ENCODE measurements at regions not wholly inside any gene's neighbourhood (a gene's known extent, or its start where the extent isn't known, plus 50 kb on each side); places are given as distances from the start of the nearest gene placed in this dataset.
"Not testable (repeated sequence)": the region's sequence is repeated elsewhere in the genome, so short reads cannot be mapped to it uniquely, and the experiment has no call there.

DNA sequence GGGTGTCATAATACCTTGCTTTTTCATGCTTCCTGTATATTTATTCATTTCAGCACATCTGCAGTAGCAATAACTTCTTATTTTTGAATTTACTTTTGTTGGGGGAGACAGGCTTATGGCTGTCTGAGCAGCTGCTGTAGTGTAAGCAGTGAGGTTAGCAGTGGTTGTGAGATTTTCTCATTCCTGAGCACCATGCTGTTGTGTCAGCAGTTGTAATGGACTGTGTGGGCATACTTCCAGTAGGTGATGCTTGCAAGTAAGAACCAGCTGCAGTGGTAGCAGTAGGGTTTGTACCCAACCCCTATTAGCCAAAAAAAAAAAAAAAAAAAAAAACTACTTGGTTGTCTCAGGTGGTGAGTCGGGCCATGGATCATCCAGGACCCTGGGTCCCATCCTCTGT lies 311.6 kb downstream of the NUF2 start:
- TF ChIP-seq POLR2AphosphoS5 (IDR thresholded peaks at IDR 0.05): no peak
- no peak for TF ChIP-seq POLR2A (IDR thresholded peaks at IDR 0.05)
- TF ChIP-seq EP300 (IDR thresholded peaks at IDR 0.05): no peak
- TF ChIP-seq, protein P1, sequence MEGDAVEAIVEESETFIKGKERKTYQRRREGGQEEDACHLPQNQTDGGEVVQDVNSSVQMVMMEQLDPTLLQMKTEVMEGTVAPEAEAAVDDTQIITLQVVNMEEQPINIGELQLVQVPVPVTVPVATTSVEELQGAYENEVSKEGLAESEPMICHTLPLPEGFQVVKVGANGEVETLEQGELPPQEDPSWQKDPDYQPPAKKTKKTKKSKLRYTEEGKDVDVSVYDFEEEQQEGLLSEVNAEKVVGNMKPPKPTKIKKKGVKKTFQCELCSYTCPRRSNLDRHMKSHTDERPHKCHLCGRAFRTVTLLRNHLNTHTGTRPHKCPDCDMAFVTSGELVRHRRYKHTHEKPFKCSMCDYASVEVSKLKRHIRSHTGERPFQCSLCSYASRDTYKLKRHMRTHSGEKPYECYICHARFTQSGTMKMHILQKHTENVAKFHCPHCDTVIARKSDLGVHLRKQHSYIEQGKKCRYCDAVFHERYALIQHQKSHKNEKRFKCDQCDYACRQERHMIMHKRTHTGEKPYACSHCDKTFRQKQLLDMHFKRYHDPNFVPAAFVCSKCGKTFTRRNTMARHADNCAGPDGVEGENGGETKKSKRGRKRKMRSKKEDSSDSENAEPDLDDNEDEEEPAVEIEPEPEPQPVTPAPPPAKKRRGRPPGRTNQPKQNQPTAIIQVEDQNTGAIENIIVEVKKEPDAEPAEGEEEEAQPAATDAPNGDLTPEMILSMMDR (IDR thresholded peaks at IDR 0.05): no peak
- no peak overlapping the region for H3K27ac ChIP-seq
- 92 to 100% (median 96%) methylated on average over 1 of the region's 1 CpG for WGBS, 5 donors
- H3K4me3 ChIP-seq: no peak overlapping the region
- H3K27me3 ChIP-seq: no peaks in the 10 kb centered on the region
- peaks cover 0 to 23% (median 11%) of the 10 kb centered on the region in 4 donors for H3K9me3 ChIP-seq
- no peaks in the 10 kb centered on the region for H3K36me3 ChIP-seq
- no peak for DNase-seq
- no peaks in the 10 kb centered on the region for H3K4me1 ChIP-seq
- intact Hi-C loops (cut with DNase I; ENCODE audit: low total_unique reads): no loop called here

DNA sequence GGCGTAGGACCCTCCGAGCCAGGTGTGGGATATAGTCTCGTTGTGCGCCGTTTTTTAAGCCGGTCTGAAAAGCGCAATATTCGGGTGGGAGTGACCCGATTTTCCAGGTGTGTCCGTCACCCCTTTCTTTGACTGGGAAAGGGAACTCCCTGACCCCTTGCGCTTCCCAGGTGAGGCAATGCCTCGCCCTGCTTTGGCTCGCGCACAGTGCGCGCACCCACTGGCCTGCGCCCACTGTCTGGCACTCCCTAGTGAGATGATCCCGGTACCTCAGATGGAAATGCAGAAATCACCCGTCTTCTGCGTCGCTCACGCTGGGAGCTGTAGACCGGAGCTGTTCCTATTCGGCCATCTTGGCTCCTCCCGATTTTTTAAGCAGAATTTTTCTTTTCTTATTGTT lies 323.9 kb downstream of the NUF2 start:
- intact Hi-C loops (cut with DNase I; ENCODE audit: low total_unique reads); H3K36me3 ChIP-seq; DNase-seq; H3K9me3 ChIP-seq; H3K4me3 ChIP-seq; H3K27me3 ChIP-seq; H3K27ac ChIP-seq; H3K4me1 ChIP-seq: not testable (repeated sequence)
- 93 to 97% (median 94%) methylated on average over 14 to 25 of the region's 25 CpGs for WGBS, 5 donors

DNA sequence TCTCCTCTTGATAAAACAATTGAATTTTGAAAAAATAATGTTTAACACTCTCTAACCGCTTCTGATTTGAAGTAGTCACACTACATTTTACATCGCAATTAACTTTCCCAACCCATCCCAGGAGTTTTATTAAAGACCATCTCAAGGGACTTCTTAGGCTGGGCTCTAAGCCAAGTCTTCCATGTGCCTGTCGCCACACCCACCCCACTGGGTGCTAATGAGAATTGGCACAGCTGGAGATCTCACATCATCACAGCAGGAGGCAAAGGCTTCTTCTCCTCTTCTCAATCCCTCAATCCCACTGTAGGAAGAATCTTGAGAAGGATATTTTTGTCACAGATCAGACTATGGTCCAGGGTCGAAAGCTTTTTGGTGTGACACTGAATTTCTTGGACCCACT lies 328.9 kb downstream of the NUF2 start:
- DNase-seq: no peak
- no peak for TF ChIP-seq POLR2A (IDR thresholded peaks at IDR 0.05)
- no peak for TF ChIP-seq EP300 (IDR thresholded peaks at IDR 0.05)
- TF ChIP-seq POLR2AphosphoS5 (IDR thresholded peaks at IDR 0.05): no peak
- TF ChIP-seq, protein P1 (IDR thresholded peaks at IDR 0.05): no peak
- Histone ChIP-seq H3K27ac (no peak overlapping the region), H3K36me3 (no peaks in the 10 kb centered on the region), H3K4me3 (no peak overlapping the region), H3K4me1 (no peaks in the 10 kb centered on the region), H3K9me3 (no peaks in the 10 kb centered on the region), H3K27me3 (no peaks in the 10 kb centered on the region)
- intact Hi-C loops (cut with DNase I; ENCODE audit: low total_unique reads): no loop called here
- 79 to 85% (median 84%) methylated on average over 4 of the region's 4 CpGs for WGBS, 5 donors

DNA sequence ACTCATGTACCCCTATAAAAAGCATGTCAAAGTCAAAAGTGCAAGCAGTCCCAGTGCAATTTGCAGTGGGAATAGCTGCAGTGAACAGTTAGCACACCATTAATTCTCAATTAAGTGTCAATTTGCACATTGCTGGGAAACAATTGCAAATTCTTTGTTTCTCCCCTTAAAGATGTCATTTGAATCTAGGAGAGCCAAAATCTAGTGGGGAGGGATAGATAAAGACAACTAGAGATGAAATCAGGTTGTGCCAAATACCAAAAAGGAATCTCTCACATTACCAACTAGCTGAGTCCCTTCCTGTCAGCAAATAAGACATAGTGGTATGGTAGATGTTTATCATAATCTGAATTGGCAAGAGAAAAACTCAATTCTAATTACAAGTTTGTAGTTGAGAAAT lies 330.7 kb downstream of the NUF2 start:
- Histone ChIP-seq H3K9me3 (no peaks in the 10 kb centered on the region), H3K27me3 (no peaks in the 10 kb centered on the region), H3K4me1 (no peaks in the 10 kb centered on the region), H3K4me3 (no peak overlapping the region), H3K36me3 (no peaks in the 10 kb centered on the region), H3K27ac (no peak overlapping the region)
- intact Hi-C loops (cut with DNase I; ENCODE audit: low total_unique reads): no loop called here
- TF ChIP-seq EP300 (IDR thresholded peaks at IDR 0.05) (no peak), POLR2AphosphoS5 (IDR thresholded peaks at IDR 0.05) (no peak), POLR2A (IDR thresholded peaks at IDR 0.05) (no peak)
- TF ChIP-seq, protein P1 (IDR thresholded peaks at IDR 0.05): no peak
- DNase-seq: no peak

DNA sequence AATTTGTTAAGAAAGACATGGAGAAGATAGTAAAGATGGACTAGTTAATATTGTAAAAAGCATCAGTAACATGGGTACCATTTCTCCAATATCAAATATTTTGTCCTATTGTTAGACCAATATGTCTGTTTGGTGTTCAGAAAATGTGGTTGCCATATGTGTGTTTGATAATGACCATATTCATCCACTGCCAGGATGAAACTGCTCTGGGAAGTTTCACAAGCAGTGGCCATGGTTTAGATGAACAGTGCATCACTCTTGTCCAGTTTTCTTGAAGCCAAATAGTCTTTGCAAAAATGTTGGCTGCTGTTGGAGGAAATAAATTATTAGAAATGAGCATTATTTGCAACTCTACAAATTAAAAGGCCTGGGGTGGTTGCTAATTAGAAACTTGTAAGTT lies 333.8 kb downstream of the NUF2 start:
- H3K9me3 ChIP-seq: no peaks in the 10 kb centered on the region
- no peak overlapping the region for H3K27ac ChIP-seq
- peak in 1 of 2 donors; percentile 20 for DNase-seq
- intact Hi-C loops (cut with DNase I; ENCODE audit: low total_unique reads): no loop called here
- TF ChIP-seq POLR2A (IDR thresholded peaks at IDR 0.05): no peak
- TF ChIP-seq EP300 (IDR thresholded peaks at IDR 0.05): no peak
- TF ChIP-seq, protein P1 (IDR thresholded peaks at IDR 0.05): no peak
- TF ChIP-seq POLR2AphosphoS5 (IDR thresholded peaks at IDR 0.05): no peak
- H3K36me3 ChIP-seq: no peaks in the 10 kb centered on the region
- H3K4me3 ChIP-seq: no peak overlapping the region
- no peaks in the 10 kb centered on the region for H3K4me1 ChIP-seq
- no peaks in the 10 kb centered on the region for H3K27me3 ChIP-seq
